Prostate gland (tissue), 2 donors: ENCODE measurements at regions not wholly inside any gene's neighbourhood (a gene's known extent, or its start where the extent isn't known, plus 50 kb on each side); places are given as distances from the start of the nearest gene placed in this dataset.

Experiments
- CTCF ChIP-seq, 4 experiments: fragments of 200-600 bp in 2 of 4; fragments of 450-650 bp in 2 of 4; sonication (generic) in 2 of 4; IDR thresholded peaks; 1 replicate in 3 of 4; 2 replicates in 1 of 4; pipeline ENCODE4 v1.5.1; 2016 to 2019; ENCODE audit warnings: antibody characterized with exemption in 4 of 4, mild to moderate bottlenecking in 2 of 4, moderate library complexity in 2 of 4
- POLR2A ChIP-seq: fragments of 450-650 bp; IDR thresholded peaks from one replicate; pipeline ENCODE4 v1.6.1; 2016; ENCODE audit warnings: antibody characterized with exemption, mild to moderate bottlenecking
- POLR2AphosphoS5 ChIP-seq: sonication (generic); formaldehyde crosslinking; IDR thresholded peaks from one replicate; pipeline ENCODE4 v1.6.1; 2017; ENCODE audit warnings: antibody characterized with exemption

GRCh38 chr1:866095-866494 lies 57.6 kb upstream of the SAMD11 start:
- TF ChIP-seq CTCF (IDR thresholded peaks at IDR 0.05) (no peak), POLR2A (no peak), POLR2AphosphoS5 (no peak)
